WTC11 (cell line): ENCODE measurements at regions not wholly inside any gene's neighbourhood (a gene's known extent, or its start where the extent isn't known, plus 50 kb on each side); places are given as distances from the start of the nearest gene placed in this dataset.

Experiments
- ATAC-seq: fragments of 200-7000 bp; cut with Tn5 transposase; 2 replicates; pipeline ENCODE4 v1.10.0; 2021; ENCODE audit warnings: mild to moderate bottlenecking, moderate library complexity
- CTCF ChIA-PET: fragments of 300-600 bp; sonication (Branson Sonifier 250); formaldehyde crosslinking; loops from one replicate; lab custom pipeline; 2021; ENCODE audit warnings: antibody characterized with exemption; lab: Charles Lee
- POLR2A ChIA-PET: fragments of 350-600 bp; sonication (Branson Sonifier 250); formaldehyde crosslinking; loops from one replicate; lab custom pipeline; 2021; ENCODE audit warnings: antibody characterized with exemption; lab: Charles Lee
- DNase-seq: peaks from one replicate; pipeline ENCODE4 v3.0.0; 2021; ENCODE audit warnings: low spot score
- H3K27ac Mint-ChIP-seq: 2 replicates; pipeline ENCODE4 v1.8.0; 2021; ENCODE audit warnings: mixed read lengths
- H3K27me3 Mint-ChIP-seq: 2 replicates; pipeline ENCODE4 v1.8.0; 2021; ENCODE audit warnings: low read depth, mild to moderate bottlenecking, moderate library complexity, mixed read lengths
- H3K36me3 Mint-ChIP-seq: 2 replicates; pipeline ENCODE4 v1.8.0; 2021; ENCODE audit warnings: mixed read lengths
- H3K4me1 Mint-ChIP-seq: 2 replicates; pipeline ENCODE4 v1.8.0; 2022; ENCODE audit warnings: mixed read lengths
- H3K4me3 Mint-ChIP-seq: 2 replicates; pipeline ENCODE4 v1.8.0; 2021; ENCODE audit warnings: mild to moderate bottlenecking, moderate library complexity, mixed read lengths
- H3K9me3 Mint-ChIP-seq: 2 replicates; pipeline ENCODE4 v1.8.0; 2021; ENCODE audit warnings: mixed read lengths
- AFF4 ChIP-seq: sonication (generic); formaldehyde crosslinking; IDR thresholded peaks from 2 replicates; pipeline ENCODE4 v1.8.1; 2023; ENCODE audit warnings: mild to moderate bottlenecking, missing genetic modification reagents, borderline replicate concordance
- AR ChIP-seq: fragments of 250-450 bp; sonication (Bioruptor Pico); IDR thresholded peaks from 2 replicates; pipeline ENCODE4 v1.9.0; 2021; ENCODE audit warnings: mild to moderate bottlenecking
- E2F1 ChIP-seq: sonication (generic); formaldehyde crosslinking; IDR thresholded peaks from 2 replicates; pipeline ENCODE4 v1.8.0; 2022; ENCODE audit warnings: mild to moderate bottlenecking, missing genetic modification reagents
- FOXJ3 ChIP-seq: sonication (generic); formaldehyde crosslinking; IDR thresholded peaks from 2 replicates; pipeline ENCODE4 v1.9.0; 2021; ENCODE audit warnings: missing genetic modification reagents, mild to moderate bottlenecking, borderline replicate concordance
- GRHL2 ChIP-seq: fragments of 250-450 bp; sonication (Bioruptor Pico); IDR thresholded peaks from 2 replicates; pipeline ENCODE4 v1.8.0; 2022; ENCODE audit warnings: mild to moderate bottlenecking, moderate library complexity; ENCODE audit not compliant: insufficient replicate concordance, severe bottlenecking
- IRF1 ChIP-seq: sonication (generic); formaldehyde crosslinking; IDR thresholded peaks from 2 replicates; pipeline ENCODE4 v1.8.0; 2023; ENCODE audit warnings: missing genetic modification reagents
- JUN ChIP-seq: sonication (generic); formaldehyde crosslinking; IDR thresholded peaks from 2 replicates; pipeline ENCODE4 v1.8.0; 2023; ENCODE audit warnings: mild to moderate bottlenecking, missing genetic modification reagents
- NR3C1 ChIP-seq: sonication (generic); formaldehyde crosslinking; conservative IDR thresholded peaks from 2 replicates; pipeline ENCODE4 v1.8.1; 2023; ENCODE audit warnings: low read depth, mild to moderate bottlenecking, missing genetic modification reagents
- OVOL2 ChIP-seq: fragments of 250-450 bp; sonication (Bioruptor Pico); IDR thresholded peaks from 2 replicates; pipeline ENCODE4 v1.9.0; 2021; ENCODE audit warnings: mild to moderate bottlenecking, borderline replicate concordance
- PRDM15 ChIP-seq: sonication (generic); formaldehyde crosslinking; IDR thresholded peaks from 2 replicates; pipeline ENCODE4 v1.8.0; 2022; ENCODE audit warnings: missing genetic modification reagents
- RELA ChIP-seq: sonication (generic); formaldehyde crosslinking; IDR thresholded peaks from 2 replicates; pipeline ENCODE4 v1.8.1; 2022; ENCODE audit warnings: missing genetic modification reagents, mild to moderate bottlenecking, borderline replicate concordance
- SMAD3 ChIP-seq: sonication (generic); formaldehyde crosslinking; IDR thresholded peaks from 2 replicates; pipeline ENCODE4 v1.8.0; 2022; ENCODE audit warnings: missing genetic modification reagents, mild to moderate bottlenecking, borderline replicate concordance
- USF2 ChIP-seq: sonication (generic); formaldehyde crosslinking; IDR thresholded peaks from 2 replicates; pipeline ENCODE4 v1.8.1; 2023; ENCODE audit warnings: mild to moderate bottlenecking, missing genetic modification reagents, moderate library complexity
- ZNF219 ChIP-seq: sonication (generic); formaldehyde crosslinking; IDR thresholded peaks from 2 replicates; pipeline ENCODE4 v1.8.0; 2023; ENCODE audit warnings: missing genetic modification reagents, mild to moderate bottlenecking, borderline replicate concordance
- ZNF317 ChIP-seq: sonication (generic); formaldehyde crosslinking; IDR thresholded peaks from 2 replicates; pipeline ENCODE4 v1.8.1; 2023; ENCODE audit warnings: low read depth, mild to moderate bottlenecking, moderate library complexity, missing genetic modification reagents, borderline replicate concordance
- ZNF396 ChIP-seq: fragments of 250-450 bp; sonication (Bioruptor Pico); IDR thresholded peaks from 2 replicates; pipeline ENCODE4 v1.8.0; 2021; ENCODE audit warnings: mild to moderate bottlenecking, moderate library complexity, borderline replicate concordance

- TF ChIP-seq AFF4 (CRISPR knock-in tag) (no peak), ZNF219 (CRISPR knock-in tag) (no peak), ZNF317 (CRISPR knock-in tag) (no peak), GRHL2 (CRISPR knock-in tag) (no peak), NR3C1 (CRISPR knock-in tag) (no peak), FOXJ3 (no peak), OVOL2 (no peak), RELA (CRISPR knock-in tag) (no peak), SMAD3 (no peak), IRF1 (CRISPR knock-in tag) (no peak)
These were observed 216.6 kb upstream of the SLC10A2 start (continued) for GRCh38 chr13:103282571-103283450.

- no peak for DNase-seq
- no peak; the same call in 1 of the 2 replicates for ATAC-seq
- POLR2A ChIA-PET, result no interaction called here
- Mint-ChIP-seq H3K4me1 (peaks cover 12% of the 10 kb centered on the region), H3K36me3 (no peaks in the 10 kb centered on the region), H3K4me3 (no peak overlapping the region), H3K9me3 (peaks cover 4% of the 10 kb centered on the region; the same call in 1 of the 2 replicates), H3K27me3 (no peaks in the 10 kb centered on the region), H3K27ac (no peak overlapping the region)
- TF ChIP-seq PRDM15, result no peak
- CTCF ChIA-PET, result interaction anchor here (0.9 kb wide), 1 partner anchor 19 kb away, joined by 3 read pairs; no protein-coding TSS in a partner anchor
These were observed 211.9 kb upstream of the SLC10A2 start for GRCh38 chr13:103277959-103278694.

- ChIA-PET POLR2A (no interaction called here), CTCF (interaction anchor here (0.9 kb wide), 1 partner anchor 21 kb away, joined by 3 read pairs; no protein-coding TSS in a partner anchor)
- ATAC-seq, result no peak
- Mint-ChIP-seq H3K9me3 (peaks cover 4% of the 10 kb centered on the region; the same call in 1 of the 2 replicates), H3K4me1 (peaks cover 8% of the 10 kb centered on the region), H3K27ac (no peak overlapping the region), H3K27me3 (no peaks in the 10 kb centered on the region), H3K4me3 (no peak overlapping the region), H3K36me3 (no peaks in the 10 kb centered on the region)
- no peak for DNase-seq
- TF ChIP-seq JUN (no peak), ZNF396 (CRISPR knock-in tag) (no peak), AR (CRISPR knock-in tag) (no peak), USF2 (CRISPR knock-in tag) (no peak), E2F1 (CRISPR knock-in tag) (no peak)
These were observed 210.7 kb upstream of the SLC10A2 start for GRCh38 chr13:103276775-103277498.
